ENCODE measurements at regions not wholly inside any gene's neighbourhood (a gene's known extent, or its start where the extent isn't known, plus 50 kb on each side); places are given as distances from the start of the nearest gene placed in this dataset.

DNA sequence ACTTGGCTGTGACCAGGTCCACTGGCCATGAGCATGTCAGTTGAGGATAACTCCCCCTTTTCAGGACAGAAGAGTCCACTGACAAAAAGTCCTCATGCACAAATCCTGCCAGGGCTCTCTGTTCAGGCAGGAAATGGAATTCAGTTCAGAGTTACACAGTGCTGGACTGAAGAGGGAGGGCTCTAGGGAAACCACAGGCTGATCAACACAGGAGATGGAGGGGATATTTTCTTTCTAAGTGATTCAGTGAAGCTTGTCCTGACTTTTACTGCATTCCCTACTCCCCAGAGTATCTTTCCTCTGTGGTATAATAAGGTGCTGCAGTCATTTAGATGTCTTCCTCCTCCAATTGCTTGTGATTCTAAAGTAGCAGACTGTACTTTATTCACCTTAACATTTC lies 335.5 kb upstream of the IGFBP7 start:
- no peak for TF ChIP-seq EP300 (IDR thresholded peaks at IDR 0.05)
- TF ChIP-seq, protein P1, sequence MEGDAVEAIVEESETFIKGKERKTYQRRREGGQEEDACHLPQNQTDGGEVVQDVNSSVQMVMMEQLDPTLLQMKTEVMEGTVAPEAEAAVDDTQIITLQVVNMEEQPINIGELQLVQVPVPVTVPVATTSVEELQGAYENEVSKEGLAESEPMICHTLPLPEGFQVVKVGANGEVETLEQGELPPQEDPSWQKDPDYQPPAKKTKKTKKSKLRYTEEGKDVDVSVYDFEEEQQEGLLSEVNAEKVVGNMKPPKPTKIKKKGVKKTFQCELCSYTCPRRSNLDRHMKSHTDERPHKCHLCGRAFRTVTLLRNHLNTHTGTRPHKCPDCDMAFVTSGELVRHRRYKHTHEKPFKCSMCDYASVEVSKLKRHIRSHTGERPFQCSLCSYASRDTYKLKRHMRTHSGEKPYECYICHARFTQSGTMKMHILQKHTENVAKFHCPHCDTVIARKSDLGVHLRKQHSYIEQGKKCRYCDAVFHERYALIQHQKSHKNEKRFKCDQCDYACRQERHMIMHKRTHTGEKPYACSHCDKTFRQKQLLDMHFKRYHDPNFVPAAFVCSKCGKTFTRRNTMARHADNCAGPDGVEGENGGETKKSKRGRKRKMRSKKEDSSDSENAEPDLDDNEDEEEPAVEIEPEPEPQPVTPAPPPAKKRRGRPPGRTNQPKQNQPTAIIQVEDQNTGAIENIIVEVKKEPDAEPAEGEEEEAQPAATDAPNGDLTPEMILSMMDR (IDR thresholded peaks at IDR 0.05): no peak
- TF ChIP-seq POLR2AphosphoS5 (IDR thresholded peaks at IDR 0.05): no peak
- TF ChIP-seq POLR2A (IDR thresholded peaks at IDR 0.05): no peak
